Gastroesophageal sphincter (tissue), 4 donors: ENCODE measurements at regions not wholly inside any gene's neighbourhood (a gene's known extent, or its start where the extent isn't known, plus 50 kb on each side); places are given as distances from the start of the nearest gene placed in this dataset.

ENCODE experiments used
- ATAC-seq: fragments of 150-250 bp; one replicate; pipeline ENCODE4 v1.9.1; 2016; ENCODE audit warnings: mild to moderate bottlenecking, moderate library complexity
- H3K27ac ChIP-seq, 4 donors: fragments of 200-600 bp; sonication (generic) in 3 of 4; 1 replicate in 3 of 4; 2 replicates in 1 of 4; pipeline ENCODE4 v1.5.1; 2016 to 2019
- H3K27me3 ChIP-seq: fragments of 200-600 bp; sonication (generic); one replicate; pipeline ENCODE4 v1.5.1; 2019
- H3K36me3 ChIP-seq, 2 donors: fragments of 200-600 bp; sonication (generic); one replicate each; pipeline ENCODE4 v1.5.1; 2019; ENCODE audit warnings: control low read depth in 1 of 2
- H3K4me1 ChIP-seq, 3 donors: fragments of 200-600 bp; sonication (generic); 1 replicate in 2 of 3; 2 replicates in 1 of 3; pipeline ENCODE4 v1.5.1; 2016 to 2019; ENCODE audit warnings: control low read depth in 2 of 3
- H3K4me3 ChIP-seq, 2 donors: fragments of 200-600 bp; sonication (generic); one replicate each; pipeline ENCODE4 v1.5.1; 2019; ENCODE audit warnings: mild to moderate bottlenecking in 1 of 2, moderate library complexity in 1 of 2
- H3K9me3 ChIP-seq, 3 donors: fragments of 200-600 bp; sonication (generic); one replicate each; pipeline ENCODE4 v1.5.1; 2017 to 2019; ENCODE audit warnings: control low read depth in 2 of 3
- EP300 ChIP-seq: sonication (generic); formaldehyde crosslinking; IDR thresholded peaks from one replicate; pipeline ENCODE4 v1.6.1; 2017; ENCODE audit warnings: antibody characterized with exemption, mild to moderate bottlenecking
- POLR2A ChIP-seq, 2 donors: fragments of 450-650 bp; IDR thresholded peaks; one replicate each; pipeline ENCODE4 v1.6.1; 2017; ENCODE audit warnings: antibody characterized with exemption in 2 of 2, mild to moderate bottlenecking in 2 of 2, moderate library complexity in 1 of 2
- POLR2AphosphoS5 ChIP-seq: sonication (generic); formaldehyde crosslinking; IDR thresholded peaks from one replicate; pipeline ENCODE4 v1.6.1; 2017; ENCODE audit warnings: antibody characterized with exemption
- WGBS, 2 donors: methylation state at CpG; one replicate each; pipeline ENCODE4 v1.1.5; 2018; ENCODE audit warnings: low coverage in 1 of 2; 5-methylcytosine and 5-hydroxymethylcytosine counted together
- TF ChIP-seq, protein P1 (sequence below), 4 experiments: fragments of 200-600 bp in 2 of 4; fragments of 450-650 bp in 2 of 4; sonication (generic) in 1 of 4; IDR thresholded peaks; one replicate each; pipeline ENCODE4 v1.5.1; 2017 to 2019; ENCODE audit warnings: antibody characterized with exemption in 4 of 4, mild to moderate bottlenecking in 2 of 4, moderate library complexity in 2 of 4

DNA sequence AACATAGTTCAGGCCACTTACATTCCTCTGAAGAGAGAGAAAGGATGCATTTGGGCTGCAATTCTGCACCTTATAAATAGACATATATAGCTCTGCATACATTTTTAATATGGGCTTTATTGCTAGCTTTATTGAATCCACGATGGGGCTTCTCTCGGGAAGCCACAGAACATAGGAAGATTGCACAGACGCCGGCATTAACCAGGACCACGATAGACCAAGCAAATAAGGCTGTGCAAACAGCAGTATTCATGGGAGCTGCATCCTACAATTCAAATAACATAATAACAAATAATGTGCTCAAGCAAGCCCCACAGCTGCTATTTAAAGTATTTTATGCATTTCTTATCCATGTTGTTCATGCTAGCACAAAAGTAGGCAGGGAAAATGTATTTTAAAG is 432.3 kb downstream of the TMEM114 start:
- Histone ChIP-seq H3K36me3 (no peaks in the 10 kb centered on the region), H3K4me1 (no peaks in the 10 kb centered on the region), H3K27ac (no peak overlapping the region), H3K9me3 (peaks cover 0 to 25% (median 0%) of the 10 kb centered on the region in 3 donors), H3K27me3 (no peaks in the 10 kb centered on the region), H3K4me3 (no peak overlapping the region)
- no peak for TF ChIP-seq POLR2A (IDR thresholded peaks at IDR 0.05)
- no peak for TF ChIP-seq POLR2AphosphoS5
- TF ChIP-seq, protein P1, sequence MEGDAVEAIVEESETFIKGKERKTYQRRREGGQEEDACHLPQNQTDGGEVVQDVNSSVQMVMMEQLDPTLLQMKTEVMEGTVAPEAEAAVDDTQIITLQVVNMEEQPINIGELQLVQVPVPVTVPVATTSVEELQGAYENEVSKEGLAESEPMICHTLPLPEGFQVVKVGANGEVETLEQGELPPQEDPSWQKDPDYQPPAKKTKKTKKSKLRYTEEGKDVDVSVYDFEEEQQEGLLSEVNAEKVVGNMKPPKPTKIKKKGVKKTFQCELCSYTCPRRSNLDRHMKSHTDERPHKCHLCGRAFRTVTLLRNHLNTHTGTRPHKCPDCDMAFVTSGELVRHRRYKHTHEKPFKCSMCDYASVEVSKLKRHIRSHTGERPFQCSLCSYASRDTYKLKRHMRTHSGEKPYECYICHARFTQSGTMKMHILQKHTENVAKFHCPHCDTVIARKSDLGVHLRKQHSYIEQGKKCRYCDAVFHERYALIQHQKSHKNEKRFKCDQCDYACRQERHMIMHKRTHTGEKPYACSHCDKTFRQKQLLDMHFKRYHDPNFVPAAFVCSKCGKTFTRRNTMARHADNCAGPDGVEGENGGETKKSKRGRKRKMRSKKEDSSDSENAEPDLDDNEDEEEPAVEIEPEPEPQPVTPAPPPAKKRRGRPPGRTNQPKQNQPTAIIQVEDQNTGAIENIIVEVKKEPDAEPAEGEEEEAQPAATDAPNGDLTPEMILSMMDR (IDR thresholded peaks at IDR 0.05), result no peak
- TF ChIP-seq EP300, result no peak
- no peak for ATAC-seq
- 82 to 88% methylated on average over 2 to 5 of the region's 5 CpGs for WGBS, 2 donors

DNA sequence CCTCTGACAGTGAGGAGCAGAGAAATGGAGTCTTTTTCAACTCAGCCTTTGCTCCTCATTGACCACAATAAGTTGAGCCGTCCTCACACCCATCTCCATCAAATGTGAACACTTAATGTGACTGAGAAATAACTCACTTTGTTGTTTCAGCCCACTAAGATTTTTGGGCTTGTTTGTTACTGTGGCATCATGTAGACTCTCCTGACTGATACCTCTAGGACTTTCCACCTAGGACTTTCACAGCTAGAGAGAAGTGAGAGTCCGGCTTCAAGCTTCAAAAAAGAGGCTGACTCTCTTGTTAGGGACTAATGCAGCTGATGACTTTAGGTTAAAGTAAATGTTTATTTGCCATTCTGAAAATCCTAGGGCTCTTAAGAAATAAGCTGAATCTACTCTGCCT is 435.0 kb downstream of the TMEM114 start:
- Histone ChIP-seq H3K4me1 (no peaks in the 10 kb centered on the region), H3K9me3 (peaks cover 0 to 25% (median 0%) of the 10 kb centered on the region in 3 donors), H3K4me3 (no peak overlapping the region), H3K27ac (no peak overlapping the region), H3K27me3 (no peaks in the 10 kb centered on the region), H3K36me3 (no peaks in the 10 kb centered on the region)
- ATAC-seq, result no peak
- 50% methylated on average over 1 of the region's 2 CpGs; no CpG with 5 or more reads in 1 of the 2 donors for WGBS, 2 donors
- TF ChIP-seq, protein P1 (IDR thresholded peaks at IDR 0.05), result no peak
- TF ChIP-seq EP300, result no peak

DNA sequence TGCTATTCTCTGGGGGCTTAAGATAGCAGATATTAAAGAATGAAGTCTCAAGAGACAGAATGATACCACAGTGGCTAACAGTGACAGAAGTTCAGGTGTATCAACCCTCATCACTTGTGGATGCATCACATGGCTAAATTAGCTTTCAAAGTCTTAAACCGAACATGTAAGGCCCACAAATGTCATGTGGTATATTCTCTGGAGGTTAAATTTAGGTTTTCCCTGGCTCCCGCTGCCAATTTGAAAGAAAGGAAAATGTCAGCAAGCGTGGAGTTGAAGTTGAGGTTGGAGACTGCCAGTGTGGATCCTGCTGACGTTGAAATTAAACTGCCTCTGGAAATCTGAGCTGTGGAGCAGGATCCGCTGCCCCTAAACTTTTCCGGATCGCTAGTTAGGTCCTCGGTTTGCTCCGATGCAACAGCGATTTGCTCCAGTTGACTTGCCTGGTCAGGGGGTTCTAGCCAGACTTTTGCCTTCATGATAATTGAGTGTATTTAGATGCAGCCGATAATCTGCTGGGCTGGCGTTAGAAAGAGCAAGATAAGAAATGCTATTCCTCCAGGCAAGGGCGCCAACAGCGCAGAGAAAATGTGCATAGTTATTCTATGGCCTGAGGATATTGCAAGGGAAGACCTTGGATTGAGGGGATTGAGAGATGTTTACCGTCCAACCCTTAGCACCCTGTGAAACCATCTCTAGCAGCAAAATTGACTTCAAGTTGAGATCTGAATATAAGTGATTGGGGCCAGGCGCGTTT is 443.9 kb downstream of the TMEM114 start:
- H3K27me3 ChIP-seq, result no peaks in the 10 kb centered on the region
- no peaks in the 10 kb centered on the region for H3K36me3 ChIP-seq
- TF ChIP-seq, protein P1 (IDR thresholded peaks at IDR 0.05), result no peak
- TF ChIP-seq POLR2AphosphoS5, result no peak
- no peak for TF ChIP-seq POLR2A (IDR thresholded peaks at IDR 0.05)
- no peak for TF ChIP-seq EP300
- no peaks in the 10 kb centered on the region for H3K9me3 ChIP-seq
- WGBS, 2 donors, result 79 to 92% methylated on average over 14 to 17 of the region's 17 CpGs
- no peak for ATAC-seq
- no peaks in the 10 kb centered on the region for H3K4me1 ChIP-seq
- no peak overlapping the region for H3K27ac ChIP-seq
- H3K4me3 ChIP-seq, result no peak overlapping the region

DNA sequence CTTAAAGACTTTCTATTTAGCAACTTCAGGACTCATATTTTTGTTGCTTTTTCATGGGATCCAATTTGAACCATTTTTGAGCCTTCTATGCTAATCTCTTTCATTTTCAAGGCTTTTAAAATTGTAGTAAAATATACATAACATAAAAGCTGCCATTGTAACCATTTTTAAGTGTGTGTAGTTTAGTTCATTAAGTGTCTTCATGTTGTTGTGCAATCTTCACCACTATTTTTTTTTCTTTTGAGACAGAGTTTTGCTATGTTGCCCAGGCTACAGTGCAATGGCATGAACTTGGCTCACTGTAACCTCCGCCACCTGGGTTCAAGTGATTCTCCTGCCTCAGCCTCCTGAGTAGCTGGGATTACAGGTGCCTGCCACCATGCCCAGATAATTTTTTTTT is 451.6 kb downstream of the TMEM114 start:
- no peaks in the 10 kb centered on the region for H3K9me3 ChIP-seq
- H3K36me3 ChIP-seq, result no peaks in the 10 kb centered on the region
- no peaks in the 10 kb centered on the region for H3K4me1 ChIP-seq
- no peak for ATAC-seq
- TF ChIP-seq EP300 (no peak), POLR2AphosphoS5 (no peak), POLR2A (IDR thresholded peaks at IDR 0.05) (no peak)
- TF ChIP-seq, protein P1 (IDR thresholded peaks at IDR 0.05), result no peak
- no peak overlapping the region for H3K27ac ChIP-seq
- H3K4me3 ChIP-seq, result no peak overlapping the region
- 100% methylated on average over 1 of the region's 1 CpG for WGBS, 2 donors
- no peaks in the 10 kb centered on the region for H3K27me3 ChIP-seq

DNA sequence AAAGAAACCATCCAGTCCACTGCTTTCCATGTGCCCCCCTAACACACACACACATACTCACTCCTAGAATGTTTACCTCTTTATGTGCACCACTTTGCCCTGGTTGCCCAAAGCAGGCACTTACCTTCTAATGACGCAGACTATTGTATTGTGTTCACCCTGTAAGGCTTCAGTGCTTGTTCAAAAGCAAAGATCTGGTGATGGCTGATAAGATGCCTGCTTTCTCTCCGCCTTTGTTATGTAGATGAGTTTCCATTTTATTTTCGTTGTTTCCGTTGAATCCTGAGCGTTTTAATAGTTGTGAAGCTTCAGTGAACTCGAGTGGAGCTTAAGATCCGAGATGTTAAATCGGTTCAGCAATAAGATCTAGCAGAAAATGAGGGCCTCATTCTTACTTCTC is 452.7 kb downstream of the TMEM114 start:
- Histone ChIP-seq H3K9me3 (no peaks in the 10 kb centered on the region), H3K4me3 (no peak overlapping the region), H3K36me3 (no peaks in the 10 kb centered on the region), H3K27me3 (no peaks in the 10 kb centered on the region), H3K4me1 (no peaks in the 10 kb centered on the region), H3K27ac (no peak overlapping the region)
- ATAC-seq, result no peak
- TF ChIP-seq EP300 (no peak), POLR2AphosphoS5 (no peak), POLR2A (IDR thresholded peaks at IDR 0.05) (no peak)
- TF ChIP-seq, protein P1 (IDR thresholded peaks at IDR 0.05), result no peak
- 57 to 74% methylated on average over 6 to 8 of the region's 8 CpGs for WGBS, 2 donors
